ENCODE measurements at regions not wholly inside any gene's neighbourhood (a gene's known extent, or its start where the extent isn't known, plus 50 kb on each side); places are given as distances from the start of the nearest gene placed in this dataset.

DNA sequence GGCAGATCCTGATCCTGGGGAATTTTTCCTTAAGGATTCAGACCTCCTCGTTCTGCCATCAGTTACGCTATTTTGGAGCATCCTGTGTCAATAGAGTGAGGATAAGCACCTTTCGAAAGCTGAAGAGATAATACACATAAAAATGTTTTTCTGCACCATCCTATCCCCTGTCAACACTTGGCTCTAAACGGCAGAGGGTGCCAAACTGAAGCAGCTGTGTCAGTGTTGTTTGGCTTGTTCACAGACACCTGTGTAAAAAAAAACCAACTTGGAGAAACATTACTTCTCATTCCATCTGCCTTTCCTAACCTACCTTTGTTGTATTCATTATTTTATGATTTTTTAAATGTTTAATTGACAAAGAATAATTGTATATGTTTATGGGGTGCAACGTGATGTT is 417.0 kb upstream of the DDI1 start:
- TF ChIP-seq, protein P1, sequence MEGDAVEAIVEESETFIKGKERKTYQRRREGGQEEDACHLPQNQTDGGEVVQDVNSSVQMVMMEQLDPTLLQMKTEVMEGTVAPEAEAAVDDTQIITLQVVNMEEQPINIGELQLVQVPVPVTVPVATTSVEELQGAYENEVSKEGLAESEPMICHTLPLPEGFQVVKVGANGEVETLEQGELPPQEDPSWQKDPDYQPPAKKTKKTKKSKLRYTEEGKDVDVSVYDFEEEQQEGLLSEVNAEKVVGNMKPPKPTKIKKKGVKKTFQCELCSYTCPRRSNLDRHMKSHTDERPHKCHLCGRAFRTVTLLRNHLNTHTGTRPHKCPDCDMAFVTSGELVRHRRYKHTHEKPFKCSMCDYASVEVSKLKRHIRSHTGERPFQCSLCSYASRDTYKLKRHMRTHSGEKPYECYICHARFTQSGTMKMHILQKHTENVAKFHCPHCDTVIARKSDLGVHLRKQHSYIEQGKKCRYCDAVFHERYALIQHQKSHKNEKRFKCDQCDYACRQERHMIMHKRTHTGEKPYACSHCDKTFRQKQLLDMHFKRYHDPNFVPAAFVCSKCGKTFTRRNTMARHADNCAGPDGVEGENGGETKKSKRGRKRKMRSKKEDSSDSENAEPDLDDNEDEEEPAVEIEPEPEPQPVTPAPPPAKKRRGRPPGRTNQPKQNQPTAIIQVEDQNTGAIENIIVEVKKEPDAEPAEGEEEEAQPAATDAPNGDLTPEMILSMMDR (IDR thresholded peaks at IDR 0.05) = no peak
- no peaks in the 10 kb centered on the region for H3K4me1 ChIP-seq (ENCODE audit: control insufficient read depth in 1 of 2, low read depth in 2 of 2)
- H3K36me3 ChIP-seq = no peaks in the 10 kb centered on the region
- DNase-seq (ENCODE audit: low spot score) (no peak), ATAC-seq (ENCODE audit: insufficient number of reproducible peaks, low FRiP score, low read depth) (no peak)
- H3K4me3 ChIP-seq = no peak overlapping the region
- H3K27ac ChIP-seq = no peak overlapping the region
- no peaks in the 10 kb centered on the region for H3K9me3 ChIP-seq
- H3K27me3 ChIP-seq (replicated peaks; ENCODE audit: insufficient read depth) = no peaks in the 10 kb centered on the region

DNA sequence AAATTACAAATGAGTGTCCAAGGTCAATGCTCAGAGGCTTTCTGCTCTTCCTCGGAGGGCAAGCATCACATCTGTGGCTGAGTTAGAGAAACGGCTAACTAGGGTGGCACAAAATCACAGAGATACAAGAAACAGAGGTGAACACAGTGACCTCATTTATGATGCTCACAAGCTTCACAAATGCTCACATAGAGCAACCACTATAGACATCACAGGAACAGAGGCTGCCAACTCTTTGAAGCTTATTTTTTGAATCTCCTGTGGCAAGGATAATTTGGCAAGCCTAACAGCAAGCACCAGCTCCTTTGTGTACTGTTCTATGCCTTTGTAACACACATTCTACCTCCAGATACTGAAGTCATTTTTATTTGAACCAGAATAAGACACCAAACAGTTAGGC is 416.5 kb upstream of the DDI1 start:
- no peaks in the 10 kb centered on the region for H3K36me3 ChIP-seq
- H3K27me3 ChIP-seq (replicated peaks; ENCODE audit: insufficient read depth) = no peaks in the 10 kb centered on the region
- TF ChIP-seq, protein P1 (IDR thresholded peaks at IDR 0.05) = no peak
- ATAC-seq (ENCODE audit: insufficient number of reproducible peaks, low FRiP score, low read depth) = no peak
- H3K4me1 ChIP-seq (ENCODE audit: control insufficient read depth in 1 of 2, low read depth in 2 of 2) = no peaks in the 10 kb centered on the region
- H3K9me3 ChIP-seq = no peaks in the 10 kb centered on the region
- no peak for DNase-seq (ENCODE audit: low spot score)
- no peak overlapping the region for H3K4me3 ChIP-seq
- no peak overlapping the region for H3K27ac ChIP-seq

DNA sequence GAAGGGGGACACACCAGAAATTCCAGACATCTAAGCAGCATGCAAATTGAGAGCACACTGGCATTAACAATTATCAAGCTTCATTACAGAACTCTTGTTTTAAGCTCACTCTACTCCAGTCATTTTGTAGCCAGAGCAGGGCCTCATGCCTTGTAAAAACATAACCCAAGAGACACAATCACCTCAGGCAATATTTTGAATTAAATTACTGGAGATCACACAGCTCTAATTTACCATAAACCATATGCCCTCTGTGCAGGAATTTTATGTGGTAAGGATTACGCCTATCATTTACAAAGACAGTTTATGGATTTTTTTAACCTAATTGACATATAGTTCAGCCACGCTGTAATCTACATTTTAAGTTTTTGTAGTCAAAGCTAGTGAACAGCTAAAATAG is 414.1 kb upstream of the DDI1 start:
- Histone ChIP-seq H3K9me3 (no peaks in the 10 kb centered on the region), H3K27me3 (replicated peaks; ENCODE audit: insufficient read depth) (no peaks in the 10 kb centered on the region), H3K4me3 (no peak overlapping the region), H3K27ac (no peak overlapping the region), H3K4me1 (ENCODE audit: control insufficient read depth in 1 of 2, low read depth in 2 of 2) (no peaks in the 10 kb centered on the region), H3K36me3 (no peaks in the 10 kb centered on the region)
- ATAC-seq (ENCODE audit: insufficient number of reproducible peaks, low FRiP score, low read depth) (no peak), DNase-seq (ENCODE audit: low spot score) (no peak)
- TF ChIP-seq, protein P1 (IDR thresholded peaks at IDR 0.05) = no peak

DNA sequence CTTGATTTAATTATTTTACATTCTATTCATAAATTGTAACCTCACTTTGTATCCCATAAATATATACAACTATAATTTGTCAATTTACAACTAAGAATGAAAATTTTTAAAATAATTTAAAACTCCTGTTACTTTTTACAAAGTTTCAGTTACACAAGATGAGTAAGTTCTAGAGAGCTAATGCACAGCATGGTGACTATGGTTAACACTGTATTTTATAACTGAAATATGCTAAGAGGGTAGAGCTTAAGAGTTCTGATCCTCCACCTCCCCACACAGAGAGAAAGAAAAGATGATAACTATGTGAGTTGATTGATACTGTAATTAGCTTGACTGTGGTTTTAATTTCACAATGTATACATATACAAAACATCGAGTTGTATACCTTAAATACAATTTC is 412.5 kb upstream of the DDI1 start:
- DNase-seq (ENCODE audit: low spot score) (no peak), ATAC-seq (ENCODE audit: insufficient number of reproducible peaks, low FRiP score, low read depth) (no peak)
- Histone ChIP-seq H3K27ac (no peak overlapping the region), H3K4me3 (no peak overlapping the region), H3K4me1 (ENCODE audit: control insufficient read depth in 1 of 2, low read depth in 2 of 2) (peaks cover 3% of the 10 kb centered on the region in 2 donors), H3K36me3 (no peaks in the 10 kb centered on the region), H3K27me3 (replicated peaks; ENCODE audit: insufficient read depth) (no peaks in the 10 kb centered on the region), H3K9me3 (no peaks in the 10 kb centered on the region)
- TF ChIP-seq, protein P1 (IDR thresholded peaks at IDR 0.05) = no peak

DNA sequence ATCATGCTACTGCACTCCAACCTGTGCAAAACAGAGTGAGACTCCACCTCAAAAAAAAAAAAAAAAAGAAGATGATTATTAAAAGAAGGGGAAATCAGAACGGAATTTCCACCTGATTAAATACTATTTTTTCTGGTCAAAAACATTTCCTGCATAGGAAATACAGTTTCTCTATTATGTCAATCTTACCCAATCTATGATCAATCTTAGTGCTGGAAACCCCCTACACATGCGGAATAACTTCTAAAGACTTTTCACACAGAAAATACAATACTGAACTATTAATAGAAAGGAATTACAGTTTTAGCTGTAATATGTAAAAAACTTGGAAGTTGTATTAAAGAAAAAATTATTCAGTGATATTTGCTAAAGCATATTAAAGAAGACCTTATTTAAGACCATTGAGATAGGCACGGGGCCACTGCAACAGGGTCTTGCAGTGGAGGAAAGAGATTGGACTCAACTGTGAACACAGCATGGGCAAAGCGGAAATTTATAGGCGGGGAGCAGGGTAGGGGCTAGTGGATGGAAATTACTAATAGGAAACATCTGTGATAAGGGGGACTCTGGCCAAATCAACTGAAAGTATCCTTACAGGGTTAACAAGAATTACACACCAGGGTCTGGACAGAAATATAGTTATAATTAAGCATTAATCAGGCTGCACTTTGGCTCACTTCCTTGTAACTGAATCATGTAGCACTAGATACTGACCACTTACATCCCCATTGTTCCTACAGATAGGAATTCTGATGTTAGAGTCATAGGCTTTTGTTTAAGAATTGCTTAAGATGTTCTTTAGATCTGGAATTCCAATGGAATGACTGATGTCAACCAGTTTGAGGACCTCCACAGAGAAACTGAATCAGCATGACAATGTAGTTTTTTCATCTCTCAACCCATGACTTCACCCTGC is 411.5 kb upstream of the DDI1 start:
- ATAC-seq (ENCODE audit: insufficient number of reproducible peaks, low FRiP score, low read depth) = no peak
- TF ChIP-seq, protein P1 (IDR thresholded peaks at IDR 0.05) = no peak
- Histone ChIP-seq H3K4me3 (no peak overlapping the region), H3K9me3 (no peaks in the 10 kb centered on the region), H3K36me3 (no peaks in the 10 kb centered on the region), H3K27me3 (replicated peaks; ENCODE audit: insufficient read depth) (no peaks in the 10 kb centered on the region), H3K27ac (no peak overlapping the region), H3K4me1 (ENCODE audit: control insufficient read depth in 1 of 2, low read depth in 2 of 2) (peaks cover 3% of the 10 kb centered on the region in 2 donors)
- no peak for DNase-seq (ENCODE audit: low spot score)

Data from thoracic aorta (tissue), 2 donors.